ENCODE measurements at regions not wholly inside any gene's neighbourhood (a gene's known extent, or its start where the extent isn't known, plus 50 kb on each side); places are given as distances from the start of the nearest gene placed in this dataset.

DNA sequence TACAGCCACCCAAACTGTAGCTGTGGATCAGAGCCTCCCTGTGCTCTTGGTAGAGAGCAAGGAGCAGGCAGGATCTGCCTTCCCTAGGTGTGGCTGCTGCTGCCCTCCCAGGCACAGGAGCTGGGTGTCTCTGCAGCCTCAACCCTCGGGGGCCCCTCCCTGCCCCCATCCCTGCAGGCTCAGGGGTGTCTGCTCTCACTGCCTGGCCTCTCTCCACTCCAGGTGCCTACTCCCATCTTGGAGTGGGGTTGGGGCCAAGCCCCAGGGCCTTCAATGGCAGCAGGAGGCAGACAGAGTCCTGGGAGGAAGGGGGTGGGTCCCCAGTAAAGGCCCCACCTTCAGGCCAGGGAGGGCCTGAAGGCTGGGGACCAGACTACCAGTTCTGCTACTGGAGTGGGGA is 189.7 kb upstream of the OSR1 start:
- no peak overlapping the region for H3K27ac ChIP-seq (ENCODE audit: low read depth, low read length, poor library complexity, severe bottlenecking)
- no peaks in the 10 kb centered on the region for H3K36me3 ChIP-seq (ENCODE audit: insufficient read depth, low read length, poor library complexity, severe bottlenecking)
- TF ChIP-seq EZH2 (IDR thresholded peaks at IDR 0.05; ENCODE audit: borderline replicate concordance, low read depth, low read length, poor library complexity, severe bottlenecking) = no peak
- TF ChIP-seq, protein P1, sequence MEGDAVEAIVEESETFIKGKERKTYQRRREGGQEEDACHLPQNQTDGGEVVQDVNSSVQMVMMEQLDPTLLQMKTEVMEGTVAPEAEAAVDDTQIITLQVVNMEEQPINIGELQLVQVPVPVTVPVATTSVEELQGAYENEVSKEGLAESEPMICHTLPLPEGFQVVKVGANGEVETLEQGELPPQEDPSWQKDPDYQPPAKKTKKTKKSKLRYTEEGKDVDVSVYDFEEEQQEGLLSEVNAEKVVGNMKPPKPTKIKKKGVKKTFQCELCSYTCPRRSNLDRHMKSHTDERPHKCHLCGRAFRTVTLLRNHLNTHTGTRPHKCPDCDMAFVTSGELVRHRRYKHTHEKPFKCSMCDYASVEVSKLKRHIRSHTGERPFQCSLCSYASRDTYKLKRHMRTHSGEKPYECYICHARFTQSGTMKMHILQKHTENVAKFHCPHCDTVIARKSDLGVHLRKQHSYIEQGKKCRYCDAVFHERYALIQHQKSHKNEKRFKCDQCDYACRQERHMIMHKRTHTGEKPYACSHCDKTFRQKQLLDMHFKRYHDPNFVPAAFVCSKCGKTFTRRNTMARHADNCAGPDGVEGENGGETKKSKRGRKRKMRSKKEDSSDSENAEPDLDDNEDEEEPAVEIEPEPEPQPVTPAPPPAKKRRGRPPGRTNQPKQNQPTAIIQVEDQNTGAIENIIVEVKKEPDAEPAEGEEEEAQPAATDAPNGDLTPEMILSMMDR (conservative IDR thresholded peaks at IDR 0.05; ENCODE audit: low read depth, low read length) = no peak
- H3K4me1 ChIP-seq (ENCODE audit: insufficient read depth, low read length, poor library complexity, severe bottlenecking) = no peaks in the 10 kb centered on the region
- H3K27me3 ChIP-seq (replicated peaks; ENCODE audit: insufficient read depth, low read depth, low read length, poor library complexity) = peaks cover 17% of the 10 kb centered on the region
- ChIA-PET CTCF (no interaction called here), POLR2A (ENCODE audit: low non-redundant PET) (no interaction called here)
- no peaks in the 10 kb centered on the region for H3K9me3 ChIP-seq (ENCODE audit: low read depth, low read length, poor library complexity, severe bottlenecking)
- BruUV-seq (replicated peaks) = no TSS peak
- no peak overlapping the region for H3K4me3 ChIP-seq (ENCODE audit: low read depth, low read length, poor library complexity, severe bottlenecking)
- no peak for DNase-seq (ENCODE audit: low spot score)
- intact Hi-C loops (cut with micrococcal nuclease; ENCODE audit: unreplicated experiment) = no loop called here

DNA sequence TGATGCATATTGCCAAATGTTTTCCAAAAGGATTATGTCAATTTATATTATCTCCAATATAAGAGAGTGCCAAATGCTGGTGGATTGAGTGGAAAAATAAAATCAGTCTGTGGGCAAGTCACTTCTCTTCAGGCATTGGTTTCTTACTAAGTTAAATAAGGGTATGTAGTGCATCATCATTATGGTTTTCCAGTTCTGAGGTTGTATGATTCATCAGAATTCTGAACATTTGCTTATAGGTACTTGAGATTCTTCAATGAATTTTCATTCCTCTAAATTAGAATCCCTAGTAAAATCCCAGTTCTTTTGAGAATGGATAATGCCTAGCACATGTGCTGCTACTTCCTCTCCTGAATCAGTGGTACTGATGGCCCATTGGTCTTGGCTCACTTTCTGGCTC is 188.9 kb upstream of the OSR1 start:
- no TSS peak for BruUV-seq (replicated peaks)

DNA sequence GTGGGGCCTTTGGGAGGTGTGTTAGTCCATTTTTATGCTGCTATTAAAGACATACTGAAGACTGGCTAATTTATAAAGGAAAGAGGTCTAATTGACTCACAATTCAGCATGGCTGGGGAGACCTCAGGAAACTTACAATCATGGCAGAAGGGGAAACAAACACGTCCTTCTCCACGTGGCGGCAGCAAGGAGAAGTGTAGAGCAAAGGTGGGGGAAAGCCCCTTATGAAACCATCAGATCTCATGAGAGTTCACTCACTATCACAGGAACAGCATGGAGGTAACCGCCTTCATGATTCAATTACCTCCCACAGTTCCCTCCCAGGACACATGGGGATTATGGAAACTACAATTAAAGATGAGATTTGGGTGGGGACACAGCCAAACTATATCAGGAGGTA is 187.1 kb upstream of the OSR1 start:
- intact Hi-C loops (cut with micrococcal nuclease; ENCODE audit: unreplicated experiment) = no loop called here
- Histone ChIP-seq H3K27me3 (replicated peaks; ENCODE audit: insufficient read depth, low read depth, low read length, poor library complexity) (no peaks in the 10 kb centered on the region), H3K4me1 (ENCODE audit: insufficient read depth, low read length, poor library complexity, severe bottlenecking) (no peaks in the 10 kb centered on the region), H3K36me3 (ENCODE audit: insufficient read depth, low read length, poor library complexity, severe bottlenecking) (no peaks in the 10 kb centered on the region), H3K27ac (ENCODE audit: low read depth, low read length, poor library complexity, severe bottlenecking) (no peak overlapping the region), H3K9me3 (ENCODE audit: low read depth, low read length, poor library complexity, severe bottlenecking) (no peaks in the 10 kb centered on the region), H3K4me3 (ENCODE audit: low read depth, low read length, poor library complexity, severe bottlenecking) (no peak overlapping the region)
- ChIA-PET POLR2A (ENCODE audit: low non-redundant PET) (no interaction called here), CTCF (no interaction called here)
- peak; percentile 6 for DNase-seq (ENCODE audit: low spot score)
- TF ChIP-seq EZH2 (IDR thresholded peaks at IDR 0.05; ENCODE audit: borderline replicate concordance, low read depth, low read length, poor library complexity, severe bottlenecking) = no peak
- TF ChIP-seq, protein P1 (conservative IDR thresholded peaks at IDR 0.05; ENCODE audit: low read depth, low read length) = 0 out of 2 replicates have a peak, but pooled peaks have one; percentile 16
- BruUV-seq (replicated peaks) = no TSS peak

More for the DNA sequence above, 188.9 kb upstream of the OSR1 start:
- Histone ChIP-seq H3K4me1 (ENCODE audit: insufficient read depth, low read length, poor library complexity, severe bottlenecking) (no peaks in the 10 kb centered on the region), H3K4me3 (ENCODE audit: low read depth, low read length, poor library complexity, severe bottlenecking) (no peak overlapping the region), H3K27ac (ENCODE audit: low read depth, low read length, poor library complexity, severe bottlenecking) (no peak overlapping the region), H3K27me3 (replicated peaks; ENCODE audit: insufficient read depth, low read depth, low read length, poor library complexity) (peaks cover 9% of the 10 kb centered on the region), H3K9me3 (ENCODE audit: low read depth, low read length, poor library complexity, severe bottlenecking) (no peaks in the 10 kb centered on the region), H3K36me3 (ENCODE audit: insufficient read depth, low read length, poor library complexity, severe bottlenecking) (no peaks in the 10 kb centered on the region)
- TF ChIP-seq, protein P1 (conservative IDR thresholded peaks at IDR 0.05; ENCODE audit: low read depth, low read length) = no peak
- no peak for TF ChIP-seq EZH2 (IDR thresholded peaks at IDR 0.05; ENCODE audit: borderline replicate concordance, low read depth, low read length, poor library complexity, severe bottlenecking)
- ChIA-PET CTCF (no interaction called here), POLR2A (ENCODE audit: low non-redundant PET) (no interaction called here)
- DNase-seq (ENCODE audit: low spot score) = no peak
- intact Hi-C loops (cut with micrococcal nuclease; ENCODE audit: unreplicated experiment) = no loop called here
